Osteocyte (in vitro differentiated cells): ENCODE measurements at regions not wholly inside any gene's neighbourhood (a gene's known extent, or its start where the extent isn't known, plus 50 kb on each side); places are given as distances from the start of the nearest gene placed in this dataset.

Source experiments
- DNase-seq: peaks from one replicate; pipeline ENCODE4 v3.0.0; 2021; ENCODE audit warnings: mixed read lengths; ENCODE audit not compliant: unreplicated experiment; ENCODE audit errors: extremely low spot score
- H3K27ac Mint-ChIP-seq: one replicate; pipeline ENCODE4 v1.8.0; 2021; ENCODE audit warnings: mild to moderate bottlenecking, mixed read lengths; ENCODE audit not compliant: unreplicated experiment
- H3K27me3 Mint-ChIP-seq: one replicate; pipeline ENCODE4 v1.8.0; 2021; ENCODE audit warnings: mixed read lengths; ENCODE audit not compliant: unreplicated experiment
- H3K36me3 Mint-ChIP-seq: one replicate; pipeline ENCODE4 v1.8.0; 2021; ENCODE audit warnings: mixed read lengths; ENCODE audit not compliant: unreplicated experiment
- H3K4me1 Mint-ChIP-seq: one replicate; pipeline ENCODE4 v1.8.0; 2021; ENCODE audit warnings: mixed read lengths; ENCODE audit not compliant: unreplicated experiment
- H3K4me3 Mint-ChIP-seq: one replicate; pipeline ENCODE4 v1.8.0; 2021; ENCODE audit warnings: mild to moderate bottlenecking, moderate library complexity, mixed read lengths; ENCODE audit not compliant: unreplicated experiment
- H3K9me3 Mint-ChIP-seq: one replicate; pipeline ENCODE4 v1.8.0; 2021; ENCODE audit warnings: mixed read lengths; ENCODE audit not compliant: unreplicated experiment
- CTCF ChIP-seq: fragments of 200-600 bp; sonication (generic); IDR thresholded peaks from 2 replicates; pipeline ENCODE4 v1.5.0; 2021; ENCODE audit warnings: antibody characterized with exemption, mild to moderate bottlenecking, moderate library complexity

- Mint-ChIP-seq H3K27ac (no peak overlapping the region), H3K27me3 (no peaks in the 10 kb centered on the region), H3K4me1 (peaks cover 2% of the 10 kb centered on the region), H3K36me3 (no peaks in the 10 kb centered on the region), H3K4me3 (no peak overlapping the region), H3K9me3 (no peaks in the 10 kb centered on the region)
- TF ChIP-seq CTCF = no peak
- DNase-seq = no peak
Observed at GRCh38 chr1:222987674-222988076, 155.4 kb downstream of the TLR5 start.

- DNase-seq = no peak
- H3K4me1 Mint-ChIP-seq = peaks cover 8% of the 10 kb centered on the region
- no peak overlapping the region for H3K27ac Mint-ChIP-seq
- peaks cover 1% of the 10 kb centered on the region for H3K36me3 Mint-ChIP-seq
- H3K9me3 Mint-ChIP-seq = no peaks in the 10 kb centered on the region
- H3K4me3 Mint-ChIP-seq = no peak overlapping the region
- no peaks in the 10 kb centered on the region for H3K27me3 Mint-ChIP-seq
- TF ChIP-seq CTCF = no peak
Observed at GRCh38 chr1:222989443-222989842, 153.6 kb downstream of the TLR5 start.

- TF ChIP-seq CTCF = no peak
- Mint-ChIP-seq H3K36me3 (peaks cover 1% of the 10 kb centered on the region), H3K9me3 (no peaks in the 10 kb centered on the region), H3K4me1 (peaks cover 18% of the 10 kb centered on the region), H3K27me3 (no peaks in the 10 kb centered on the region), H3K4me3 (no peak overlapping the region), H3K27ac (no peak overlapping the region)
- no peak for DNase-seq
Observed at GRCh38 chr1:222991177-222991576, 151.9 kb downstream of the TLR5 start.

GRCh38 chr1:222991908-222992307 lies 151.1 kb downstream of the TLR5 start:
- TF ChIP-seq CTCF = no peak
- H3K36me3 Mint-ChIP-seq = peaks cover 1% of the 10 kb centered on the region
- peaks cover 18% of the 10 kb centered on the region for H3K4me1 Mint-ChIP-seq
- no peak overlapping the region for H3K4me3 Mint-ChIP-seq
- H3K9me3 Mint-ChIP-seq = no peaks in the 10 kb centered on the region
- no peaks in the 10 kb centered on the region for H3K27me3 Mint-ChIP-seq
- DNase-seq = no peak
- H3K27ac Mint-ChIP-seq = no peak overlapping the region

GRCh38 chr1:222994511-222995235 lies 148.4 kb downstream of the TLR5 start:
- Mint-ChIP-seq H3K27me3 (no peaks in the 10 kb centered on the region), H3K9me3 (no peaks in the 10 kb centered on the region), H3K4me1 (peaks cover 17% of the 10 kb centered on the region), H3K36me3 (peaks cover 1% of the 10 kb centered on the region), H3K27ac (no peak overlapping the region), H3K4me3 (no peak overlapping the region)
- no peak for TF ChIP-seq CTCF
- DNase-seq = no peak
